Common myeloid progenitor, CD34-positive (primary cell): ENCODE measurements at regions not wholly inside any gene's neighbourhood (a gene's known extent, or its start where the extent isn't known, plus 50 kb on each side); places are given as distances from the start of the nearest gene placed in this dataset.

ENCODE experiments used
- CTCF ChIA-PET: fragments of 350-600 bp; sonication (Branson Sonifier 250); formaldehyde crosslinking; loops from one replicate; lab custom pipeline; 2021; ENCODE audit warnings: antibody characterized with exemption; lab: Charles Lee
- POLR2A ChIA-PET: fragments of 350-600 bp; sonication (Branson Sonifier 250); formaldehyde crosslinking; loops from one replicate; lab custom pipeline; 2021; ENCODE audit warnings: antibody characterized with exemption; lab: Charles Lee
- DNase-seq, 3 donors: peaks; one replicate each; pipeline versions ENCODE4 v3.0.0 to v3.0.0-alpha.2; 2013
- H3K27ac ChIP-seq, 2 experiments: 1 replicate in 1 of 2; 2 replicates in 1 of 2; pipeline ENCODE4 v1.7.0; 2013; ENCODE audit warnings: inconsistent platforms in 2 of 2, low read length in 2 of 2, mild to moderate bottlenecking in 2 of 2, low read depth in 1 of 2, moderate library complexity in 1 of 2; ENCODE audit not compliant: severe bottlenecking in 2 of 2, insufficient read depth in 1 of 2, poor library complexity in 1 of 2
- H3K27me3 ChIP-seq, 5 experiments: replicated peaks in 2 of 5; 1 replicate in 3 of 5; 2 replicates in 2 of 5; pipeline versions ENCODE4 v1.6.1 to v1.7.0; 2013; ENCODE audit warnings: low read length in 4 of 5, mild to moderate bottlenecking in 2 of 5, moderate library complexity in 2 of 5, inconsistent platforms in 1 of 5; ENCODE audit not compliant: insufficient read depth in 5 of 5, control insufficient read depth in 4 of 5
- H3K36me3 ChIP-seq, 4 experiments: 1 replicate in 2 of 4; 2 replicates in 2 of 4; pipeline versions ENCODE4 v1.6.1 to v1.7.0; 2013; ENCODE audit warnings: low read length in 3 of 4, control low read depth in 1 of 4, mild to moderate bottlenecking in 1 of 4; ENCODE audit not compliant: control insufficient read depth in 4 of 4, insufficient read depth in 4 of 4
- H3K4me1 ChIP-seq, 4 experiments: 1 replicate in 3 of 4; 2 replicates in 1 of 4; pipeline versions ENCODE4 v1.6.1 to v1.7.1; 2013; ENCODE audit warnings: low read length in 3 of 4, mild to moderate bottlenecking in 3 of 4, control low read depth in 1 of 4, inconsistent platforms in 1 of 4, moderate library complexity in 1 of 4; ENCODE audit not compliant: control insufficient read depth in 4 of 4, insufficient read depth in 4 of 4; ENCODE audit errors: control extremely low read depth in 1 of 4
- H3K4me3 ChIP-seq, 7 experiments: 1 replicate in 4 of 7; 2 replicates in 3 of 7; pipeline versions ENCODE4 v1.5.1 to v1.7.0; 2013; ENCODE audit warnings: mild to moderate bottlenecking in 7 of 7, low read length in 6 of 7, moderate library complexity in 6 of 7, inconsistent platforms in 2 of 7, low read depth in 2 of 7, control low read depth in 1 of 7; ENCODE audit not compliant: insufficient read depth in 4 of 7, control insufficient read depth in 1 of 7; ENCODE audit errors: extremely low read depth in 1 of 7
- H3K9me3 ChIP-seq, 5 experiments: 1 replicate in 4 of 5; 2 replicates in 1 of 5; pipeline versions ENCODE4 v1.6.1 to v1.7.1; 2013; ENCODE audit warnings: low read length in 4 of 5, mild to moderate bottlenecking in 2 of 5, inconsistent platforms in 1 of 5, low read depth in 1 of 5, moderate library complexity in 1 of 5; ENCODE audit not compliant: control insufficient read depth in 4 of 5, insufficient read depth in 2 of 5; ENCODE audit errors: control extremely low read depth in 1 of 5
- WGBS: methylation state at CpG from one replicate; pipeline ENCODE4 v1.1.5; 2013; ENCODE audit not compliant: insufficient coverage; 5-methylcytosine and 5-hydroxymethylcytosine counted together

DNA sequence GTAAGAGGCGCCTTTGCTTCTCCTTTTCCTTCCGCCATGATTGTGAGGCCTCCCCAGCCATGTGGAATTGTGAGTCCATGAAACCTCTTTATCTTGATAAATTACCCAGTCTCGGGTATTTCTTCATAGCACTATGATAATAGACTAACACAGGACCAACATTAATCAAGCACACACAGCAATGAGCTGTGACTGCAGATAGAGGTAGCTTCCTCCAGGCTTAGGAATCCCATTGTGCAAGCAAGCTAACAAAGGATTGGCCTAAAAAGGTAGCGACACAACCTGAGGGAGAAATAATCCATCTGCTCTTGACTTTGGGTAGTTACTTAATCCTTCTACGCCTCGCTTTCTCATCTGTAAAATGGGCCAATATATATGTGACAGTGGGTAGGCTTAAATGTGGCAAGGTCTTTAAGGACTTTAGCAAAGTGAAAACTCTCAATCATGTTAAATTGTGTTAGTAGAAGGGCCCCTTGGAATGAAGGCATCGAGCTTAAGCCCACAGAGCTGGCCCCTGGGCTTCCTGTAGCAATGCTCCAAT, 393.6 kb downstream of the SOX9 start:
- Histone ChIP-seq H3K36me3 (no peaks in the 10 kb centered on the region), H3K27me3 (peaks cover 3 to 34% (median 9%) of the 10 kb centered on the region in 5 experiments), H3K9me3 (no peaks in the 10 kb centered on the region), H3K27ac (no peak overlapping the region), H3K4me3 (no peak overlapping the region), H3K4me1 (no peaks in the 10 kb centered on the region)
- POLR2A ChIA-PET: no interaction called here
- CTCF ChIA-PET: no interaction called here
- WGBS: 92% methylated on average over 7 of the region's 7 CpGs
- DNase-seq: no peak

DNA sequence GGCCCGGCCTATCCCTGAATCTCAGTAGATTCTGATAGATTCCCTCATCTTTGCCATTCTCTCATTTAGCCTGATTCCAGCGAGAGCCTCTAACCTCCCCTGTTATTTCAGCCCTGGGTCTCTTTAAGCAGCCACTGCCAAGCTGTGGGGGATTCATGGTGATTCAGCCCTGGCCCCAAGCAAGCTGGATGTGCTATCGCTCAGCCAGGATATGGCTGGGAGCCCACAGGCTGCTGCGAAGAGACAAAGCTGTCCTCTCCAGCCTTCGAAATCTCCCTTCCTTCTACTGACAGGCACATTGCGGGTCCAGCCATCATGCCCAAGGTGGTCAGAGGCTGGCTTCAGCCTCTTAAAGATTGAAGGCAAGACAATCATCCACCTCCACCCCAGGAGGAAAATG, 394.1 kb downstream of the SOX9 start:
- DNase-seq: no peak
- H3K9me3 ChIP-seq: no peaks in the 10 kb centered on the region
- H3K36me3 ChIP-seq: no peaks in the 10 kb centered on the region
- H3K4me1 ChIP-seq: no peaks in the 10 kb centered on the region
- POLR2A ChIA-PET: no interaction called here
- no peak overlapping the region for H3K4me3 ChIP-seq
- 78% methylated on average over 6 of the region's 6 CpGs for WGBS
- H3K27ac ChIP-seq: no peak overlapping the region
- H3K27me3 ChIP-seq: peaks cover 3 to 36% (median 9%) of the 10 kb centered on the region in 5 experiments
- CTCF ChIA-PET: no interaction called here

DNA sequence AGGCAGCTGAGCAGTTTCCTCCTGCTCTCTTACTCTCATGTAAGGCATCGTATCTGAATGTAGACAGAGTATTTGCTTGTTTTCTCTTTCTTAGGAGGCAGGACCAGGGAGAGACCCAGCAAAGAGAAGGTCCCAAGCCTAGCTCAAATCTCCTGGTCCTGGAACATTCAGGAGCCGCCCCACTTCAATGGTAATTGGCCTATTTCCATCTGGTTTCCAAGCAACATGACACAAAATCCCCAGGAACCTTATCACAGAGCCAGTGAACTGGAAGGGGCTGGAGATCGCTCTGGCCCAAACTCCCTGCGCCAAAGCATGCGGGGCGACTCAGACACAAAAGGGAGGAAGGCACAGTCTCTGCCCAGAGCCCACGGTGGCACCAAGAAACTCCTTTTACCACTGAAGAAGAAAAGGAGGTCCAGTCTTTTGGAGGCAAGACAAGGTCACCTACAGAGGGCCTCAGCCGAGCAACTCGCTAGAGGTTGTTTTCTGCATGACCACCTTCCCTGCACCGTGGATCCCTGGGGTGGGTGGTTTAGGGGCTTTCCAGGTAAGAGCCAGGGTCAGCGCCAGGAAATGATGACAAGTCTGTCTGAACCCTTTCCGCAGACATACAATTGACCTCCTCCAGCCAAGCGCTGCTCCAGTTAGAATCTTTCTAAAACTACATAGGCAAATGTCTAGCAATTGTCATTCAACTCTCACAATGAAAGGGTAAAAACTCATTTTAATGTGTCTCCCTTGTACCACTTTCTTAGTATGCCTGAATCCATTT, 394.7 kb downstream of the SOX9 start:
- Histone ChIP-seq H3K4me1 (no peaks in the 10 kb centered on the region), H3K9me3 (no peaks in the 10 kb centered on the region), H3K4me3 (no peak overlapping the region), H3K36me3 (no peaks in the 10 kb centered on the region), H3K27ac (no peak overlapping the region), H3K27me3 (peaks cover 3 to 36% (median 9%) of the 10 kb centered on the region in 5 experiments)
- POLR2A ChIA-PET: no interaction called here
- CTCF ChIA-PET: no interaction called here
- 90% methylated on average over 9 of the region's 13 CpGs for WGBS
- DNase-seq: no peak

DNA sequence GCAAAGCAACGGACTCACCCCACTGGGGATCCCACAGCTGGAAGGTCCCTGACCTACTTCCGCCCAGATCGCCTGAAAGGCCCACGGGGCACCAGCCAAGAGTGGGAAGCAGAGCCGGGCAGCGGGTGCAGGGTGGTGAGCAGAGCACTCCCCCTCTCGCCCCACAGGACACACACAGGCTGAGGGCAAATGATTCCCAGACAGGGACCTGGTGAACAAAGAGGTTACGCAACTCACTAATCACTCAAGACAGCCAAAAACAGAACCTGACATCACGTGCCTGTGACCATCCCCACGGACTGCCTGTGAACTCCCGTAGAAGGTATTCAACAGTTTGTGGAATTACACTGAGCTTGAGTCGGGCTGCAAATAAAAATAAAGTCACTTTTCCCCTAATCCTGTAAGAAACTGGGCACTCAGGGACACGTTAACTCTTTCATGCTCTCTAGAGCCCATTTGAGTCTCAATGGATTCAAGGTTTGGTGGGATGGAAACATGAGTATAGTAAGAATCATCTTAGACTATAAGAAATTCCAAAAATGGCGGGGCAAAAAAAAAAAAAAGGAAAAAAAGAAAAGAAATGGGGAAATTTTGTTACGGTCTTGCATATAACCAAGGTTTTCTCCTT, 396.1 kb downstream of the SOX9 start:
- no peak for DNase-seq
- Histone ChIP-seq H3K4me3 (no peak overlapping the region), H3K9me3 (no peaks in the 10 kb centered on the region), H3K4me1 (no peaks in the 10 kb centered on the region), H3K27me3 (peaks cover 3 to 31% (median 7%) of the 10 kb centered on the region in 5 experiments), H3K27ac (no peak overlapping the region), H3K36me3 (no peaks in the 10 kb centered on the region)
- 81% methylated on average over 12 of the region's 15 CpGs for WGBS
- ChIA-PET POLR2A (no interaction called here), CTCF (no interaction called here)

DNA sequence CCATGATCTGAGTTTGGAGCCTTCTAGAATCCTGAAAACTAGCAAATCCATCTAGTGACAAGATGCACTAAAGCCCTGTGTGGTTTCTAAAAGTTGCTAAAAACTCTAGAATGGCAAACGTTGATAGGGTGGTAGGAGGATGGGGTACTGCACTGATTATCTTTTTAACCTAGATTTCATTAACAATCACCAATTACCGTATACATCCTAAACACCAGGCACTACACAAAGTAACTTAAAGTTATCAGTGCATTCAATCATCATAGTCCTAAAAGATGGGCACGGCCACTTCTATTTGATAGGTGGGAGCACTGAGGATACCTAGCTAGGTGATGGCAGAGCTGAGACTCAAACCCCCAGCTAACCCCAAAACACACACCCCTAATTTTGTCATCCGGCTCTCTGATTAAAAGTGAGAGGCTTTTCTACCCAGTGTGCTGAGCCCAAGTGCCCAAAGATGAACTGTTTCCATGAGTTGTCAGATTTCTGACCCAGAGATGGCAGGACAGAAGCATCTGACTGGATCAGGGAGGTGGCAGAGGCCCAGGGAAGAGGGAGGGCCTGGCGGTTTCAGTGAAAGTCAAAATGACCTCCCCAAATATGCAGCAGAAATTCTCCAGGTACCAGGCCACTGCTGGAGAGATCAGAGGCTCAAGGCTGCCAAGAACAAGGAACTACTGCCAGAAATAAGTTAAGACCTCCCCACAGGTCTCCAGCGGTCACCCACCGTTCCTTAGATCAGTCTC, 396.8 kb downstream of the SOX9 start:
- CTCF ChIA-PET: no interaction called here
- POLR2A ChIA-PET: no interaction called here
- 87% methylated on average over 3 of the region's 7 CpGs for WGBS

DNA sequence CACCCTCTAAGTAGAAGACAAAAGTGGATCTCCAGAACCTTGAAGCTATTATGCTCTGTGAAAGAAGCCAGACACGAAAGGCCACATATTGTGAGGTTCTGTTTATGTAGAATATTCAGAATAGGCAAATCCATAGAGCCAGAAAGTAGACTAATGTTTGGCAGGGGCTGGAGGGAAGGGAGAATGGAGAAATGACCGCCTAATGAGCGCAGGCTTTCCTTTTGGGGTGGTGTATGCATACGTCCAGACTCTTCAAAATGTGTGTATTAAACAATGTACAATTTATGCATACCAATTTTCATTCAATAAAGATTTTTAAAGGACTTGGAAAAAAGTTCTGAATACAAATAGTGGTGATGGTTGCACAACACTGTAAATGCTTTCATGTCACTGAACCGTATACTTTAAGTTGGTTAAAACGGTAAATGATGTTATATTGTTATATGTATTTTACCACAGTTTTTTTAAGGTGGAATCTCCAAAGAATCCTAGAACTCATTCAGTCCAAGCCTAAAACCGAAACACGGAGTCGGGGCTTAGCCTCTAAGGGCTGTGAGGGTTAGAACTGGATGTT, 397.4 kb downstream of the SOX9 start:
- POLR2A ChIA-PET: no interaction called here
- H3K4me3 ChIP-seq: no peak overlapping the region

More for the DNA sequence above, 396.8 kb downstream of the SOX9 start:
- Histone ChIP-seq H3K4me1 (no peaks in the 10 kb centered on the region), H3K4me3 (no peak overlapping the region), H3K36me3 (no peaks in the 10 kb centered on the region), H3K27ac (no peak overlapping the region), H3K9me3 (no peaks in the 10 kb centered on the region), H3K27me3 (peaks cover 3 to 30% (median 7%) of the 10 kb centered on the region in 5 experiments)
- DNase-seq: no peak

More for the DNA sequence above, 397.4 kb downstream of the SOX9 start:
- DNase-seq: no peak
- Histone ChIP-seq H3K36me3 (no peaks in the 10 kb centered on the region), H3K27me3 (peaks cover 3 to 30% (median 7%) of the 10 kb centered on the region in 5 experiments), H3K9me3 (no peaks in the 10 kb centered on the region), H3K4me1 (no peaks in the 10 kb centered on the region), H3K27ac (no peak overlapping the region)
- CTCF ChIA-PET: no interaction called here
- 100% methylated on average over 1 of the region's 9 CpGs for WGBS
